HG03196 (cell line): ENCODE measurements at regions not wholly inside any gene's neighbourhood (a gene's known extent, or its start where the extent isn't known, plus 50 kb on each side); places are given as distances from the start of the nearest gene placed in this dataset.
"Not testable (repeated sequence)": the region's sequence is repeated elsewhere in the genome, so short reads cannot be mapped to it uniquely, and the experiment has no call there.

Source experiments
- ATAC-seq: cut with Tn5 transposase; IDR thresholded peaks from one replicate; pipeline ENCODE4 v1.9.1; 2021; ENCODE audit not compliant: unreplicated experiment

DNA sequence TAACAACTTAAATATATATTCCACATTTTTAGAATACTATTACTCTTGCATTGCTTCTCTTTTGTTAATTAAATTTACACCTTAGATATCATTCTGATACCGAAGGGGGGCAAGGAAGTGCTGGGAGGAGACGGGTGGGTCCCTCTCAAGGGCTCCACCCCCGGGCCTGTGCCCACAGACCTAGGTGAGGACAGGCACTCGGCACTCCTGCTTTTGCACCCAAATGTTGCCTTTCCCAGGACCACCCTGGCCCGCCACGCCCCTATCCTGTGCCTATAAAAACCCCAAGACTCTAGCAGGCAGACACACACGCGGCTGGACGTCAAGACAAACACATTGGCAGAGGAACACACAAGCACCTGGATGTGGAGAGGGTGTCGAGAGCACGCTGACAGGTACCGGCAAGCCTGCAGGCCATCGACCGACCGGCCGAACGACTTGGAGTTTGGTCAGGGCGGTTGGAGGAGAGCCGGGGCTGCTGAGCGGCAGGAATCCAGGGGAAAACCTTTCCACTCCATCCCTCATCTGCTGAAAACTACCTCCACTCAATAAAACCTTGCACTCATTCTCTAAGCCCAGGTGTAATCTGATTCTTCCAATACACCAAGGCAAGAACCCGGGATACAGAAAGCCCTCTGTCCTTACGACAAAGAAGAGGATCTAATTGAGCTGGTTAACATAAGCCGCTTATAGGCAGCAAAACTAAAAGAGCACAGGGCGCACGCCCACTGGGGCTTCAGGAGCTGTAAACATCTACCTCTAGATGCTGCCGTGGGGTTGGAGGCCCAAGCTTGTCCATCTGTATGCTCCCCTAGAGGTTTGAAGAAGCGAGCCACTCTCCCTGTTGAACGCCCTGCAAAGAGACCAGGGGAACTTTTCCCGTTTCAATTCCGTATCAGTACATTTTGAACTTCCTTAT lies 197.4 kb upstream of the PRSS16 start:
- no peak for ATAC-seq

DNA sequence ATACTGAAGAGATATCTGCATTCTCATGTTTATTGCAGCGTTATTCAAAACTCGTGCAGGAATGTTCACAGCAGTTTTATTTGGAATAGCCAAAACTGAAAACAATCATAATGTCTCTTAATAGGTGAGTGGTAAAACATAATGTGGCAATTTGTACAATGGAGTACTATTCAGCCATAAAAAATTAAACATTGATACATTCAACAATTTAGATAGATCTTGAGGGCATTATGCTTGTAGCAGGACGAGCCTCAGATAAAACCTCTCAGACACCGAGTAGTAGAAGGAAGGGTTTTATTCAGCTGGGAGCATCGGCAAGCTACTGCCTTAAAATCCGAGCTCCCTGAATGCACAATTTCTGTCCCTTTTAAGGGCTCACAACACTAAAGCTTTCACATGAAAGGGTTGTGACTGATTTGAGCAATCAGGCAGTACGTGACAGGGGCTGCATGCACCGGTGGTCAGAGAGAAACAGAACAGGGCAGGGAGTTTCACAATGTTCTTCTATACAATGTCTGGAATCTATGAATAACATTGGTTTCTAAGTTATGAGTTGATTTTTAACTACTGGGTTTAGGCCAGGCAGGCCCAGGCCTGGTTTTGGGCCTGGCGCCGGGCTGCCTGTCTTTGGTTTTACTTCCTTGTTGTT lies 195.3 kb upstream of the PRSS16 start:
- ATAC-seq: not testable (repeated sequence)

DNA sequence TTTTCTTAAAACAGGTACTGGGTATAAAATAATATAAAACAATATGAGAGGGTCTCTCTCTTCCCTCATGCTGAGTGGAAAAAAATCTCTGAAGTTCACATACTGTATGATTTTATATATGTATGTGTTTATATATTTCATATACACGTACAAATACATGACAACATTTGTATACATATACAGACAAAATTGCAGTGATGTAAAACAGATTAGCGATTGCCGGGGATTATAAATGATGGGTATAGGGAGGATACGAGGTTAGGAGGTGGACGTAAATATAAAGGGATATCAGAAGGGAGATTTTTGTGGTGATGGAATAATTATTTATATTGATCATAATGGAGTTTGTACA lies 194.8 kb upstream of the PRSS16 start:
- no peak for ATAC-seq

GRCh38 chr6:27053738-27054137 lies 193.8 kb upstream of the PRSS16 start:
- ATAC-seq: no peak

DNA sequence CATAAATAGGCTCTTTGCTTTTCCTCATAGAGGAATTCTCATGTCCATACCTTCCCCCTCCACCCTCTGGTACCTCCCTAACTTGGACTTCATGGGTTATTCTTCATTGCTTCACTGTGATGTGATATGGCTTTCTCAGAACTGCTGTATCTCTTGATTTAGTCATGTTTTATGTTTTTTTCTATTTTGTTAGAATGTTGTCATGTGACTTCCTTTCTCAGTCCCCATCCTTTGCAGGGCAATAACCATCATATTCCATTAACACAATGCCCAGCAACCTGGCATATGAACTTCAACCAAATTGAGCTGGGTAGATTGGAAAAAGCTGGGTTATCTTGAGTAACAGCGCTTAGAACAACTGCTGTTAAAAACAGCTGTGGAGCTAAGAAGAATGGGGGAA lies 190.9 kb upstream of the PRSS16 start:
- no peak for ATAC-seq

GRCh38 chr6:27059621-27060425 lies 187.7 kb upstream of the PRSS16 start:
- ATAC-seq: no peak

GRCh38 chr6:27061235-27061993 lies 186.1 kb upstream of the PRSS16 start:
- ATAC-seq: no peak

DNA sequence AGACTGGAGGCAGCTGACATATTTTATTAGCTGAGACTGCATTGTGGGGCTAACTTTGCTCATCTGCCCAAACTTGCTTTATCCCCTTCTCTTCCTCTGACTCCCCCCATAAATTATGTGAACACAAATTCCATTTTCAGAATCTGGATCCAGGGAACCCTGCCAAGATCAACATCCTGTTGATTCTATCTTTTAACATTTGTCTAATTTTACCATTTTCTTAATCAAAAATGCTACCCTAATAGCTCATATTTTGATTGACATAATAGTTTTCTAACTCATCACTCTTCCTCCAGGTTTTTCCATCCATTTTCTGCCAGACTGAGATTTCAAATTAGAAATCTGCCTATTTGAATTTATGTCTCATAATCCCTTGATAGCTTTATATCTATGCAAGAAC lies 184.7 kb upstream of the PRSS16 start:
- ATAC-seq: no peak

- no peak for ATAC-seq
These were observed 182.3 kb upstream of the PRSS16 start for GRCh38 chr6:27065183-27065582.

GRCh38 chr6:27066381-27066780 lies 181.1 kb upstream of the PRSS16 start:
- no peak for ATAC-seq

GRCh38 chr6:27066802-27067201 lies 180.7 kb upstream of the PRSS16 start:
- no peak for ATAC-seq

- ATAC-seq: no peak
These were observed 174.1 kb upstream of the PRSS16 start for GRCh38 chr6:27073441-27073840.

DNA sequence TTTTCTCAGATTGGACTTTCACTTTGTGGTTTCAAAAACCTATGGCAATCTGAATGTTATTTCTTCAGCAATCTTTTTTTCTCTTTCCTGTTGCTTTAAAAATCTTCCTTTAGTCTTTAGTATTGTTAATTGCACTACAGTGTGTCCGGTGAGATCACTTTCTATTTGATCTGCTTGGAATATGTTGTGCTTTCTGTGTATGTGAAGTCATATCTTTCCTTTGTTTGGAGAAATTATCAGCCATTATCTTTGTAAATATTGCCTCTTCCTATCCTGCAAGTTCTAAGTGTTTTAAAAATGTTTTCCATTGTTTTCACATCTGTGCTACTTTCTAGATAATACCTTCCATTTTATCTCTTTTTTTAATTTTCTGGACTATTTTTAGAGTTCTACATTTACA lies 171.4 kb upstream of the PRSS16 start:
- no peak for ATAC-seq

- ATAC-seq: peak; percentile 65
These were observed 168.7 kb upstream of the PRSS16 start for GRCh38 chr6:27078734-27079357.

- ATAC-seq: no peak
These were observed 166.3 kb upstream of the PRSS16 start for GRCh38 chr6:27081188-27081587.

- ATAC-seq: no peak
These were observed 165.6 kb upstream of the PRSS16 start for GRCh38 chr6:27081931-27082330.

GRCh38 chr6:27088068-27088467 lies 159.4 kb upstream of the PRSS16 start:
- no peak for ATAC-seq

DNA sequence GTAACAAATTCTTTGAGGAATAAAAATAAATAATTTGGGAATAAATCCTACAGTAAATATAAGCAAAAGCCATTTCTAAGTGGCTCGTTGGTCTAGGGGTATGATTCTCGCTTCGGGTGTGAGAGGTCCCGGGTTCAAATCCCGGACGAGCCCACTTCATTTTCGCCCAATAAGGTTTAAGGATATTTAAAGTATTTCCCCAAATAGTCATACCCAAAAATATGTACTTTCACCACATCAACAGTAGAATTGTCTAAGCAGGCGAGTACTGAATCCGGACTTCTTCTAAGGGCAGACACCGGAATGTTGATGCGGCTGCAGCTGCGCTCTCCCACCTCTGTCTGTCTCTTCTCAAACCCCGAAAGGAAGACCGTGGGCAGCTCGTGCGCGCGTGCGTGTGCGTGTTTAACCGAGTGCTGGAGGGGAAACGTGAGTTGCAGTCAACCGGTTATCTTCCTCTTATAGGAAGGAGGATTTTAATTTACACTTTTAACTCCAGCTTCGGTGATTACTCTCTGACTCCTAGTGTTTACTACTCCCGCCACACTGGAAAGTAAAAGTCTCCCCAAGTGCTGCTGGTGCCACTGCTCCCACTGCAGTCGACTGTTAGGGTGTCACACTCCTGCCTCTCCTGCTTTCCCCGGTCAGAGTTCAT lies 155.7 kb upstream of the PRSS16 start:
- no peak for ATAC-seq

- no peak for ATAC-seq
These were observed 155.2 kb upstream of the PRSS16 start for GRCh38 chr6:27092316-27092692.

GRCh38 chr6:27095914-27096313 lies 151.6 kb upstream of the PRSS16 start:
- ATAC-seq: no peak
